Spleen (tissue), 11 donors: ENCODE measurements at regions not wholly inside any gene's neighbourhood (a gene's known extent, or its start where the extent isn't known, plus 50 kb on each side); places are given as distances from the start of the nearest gene placed in this dataset.

ENCODE experiments used
- DNase-seq: peaks from one replicate; pipeline ENCODE4 v3.0.0-alpha.2; 2020
- H3K27ac ChIP-seq, 8 donors: fragments of 200-600 bp; sonication (generic) in 7 of 8; 1 replicate in 4 of 8; 2 replicates in 4 of 8; pipeline versions ENCODE4 v1.5.0 to v1.8.0; 2016 to 2021; ENCODE audit warnings: inconsistent platforms in 4 of 8, mild to moderate bottlenecking in 4 of 8, moderate library complexity in 1 of 8
- H3K27me3 ChIP-seq, 7 donors: fragments of 200-600 bp; sonication (generic) in 6 of 7; replicated peaks in 1 of 7; 1 replicate in 4 of 7; 2 replicates in 3 of 7; pipeline versions ENCODE4 v1.5.0 to v1.8.0; 2016 to 2021; ENCODE audit warnings: inconsistent platforms in 3 of 7, mild to moderate bottlenecking in 1 of 7
- H3K36me3 ChIP-seq, 6 donors: fragments of 200-600 bp; sonication (generic) in 5 of 6; 1 replicate in 4 of 6; 2 replicates in 2 of 6; pipeline versions ENCODE4 v1.5.0 to v1.8.0; 2016 to 2021; ENCODE audit warnings: inconsistent platforms in 2 of 6
- H3K4me1 ChIP-seq, 6 donors: fragments of 200-600 bp; sonication (generic) in 5 of 6; 1 replicate in 3 of 6; 2 replicates in 3 of 6; pipeline versions ENCODE4 v1.5.0 to v1.8.0; 2016 to 2021; ENCODE audit warnings: inconsistent platforms in 3 of 6
- H3K4me3 ChIP-seq, 8 donors: fragments of 200-600 bp; sonication (generic) in 7 of 8; 1 replicate in 4 of 8; 2 replicates in 4 of 8; pipeline versions ENCODE4 v1.5.0 to v1.8.0; 2016 to 2021; ENCODE audit warnings: inconsistent platforms in 4 of 8, mild to moderate bottlenecking in 4 of 8, moderate library complexity in 2 of 8
- H3K9me3 ChIP-seq, 8 donors: fragments of 200-600 bp; sonication (generic) in 7 of 8; 1 replicate in 4 of 8; 2 replicates in 4 of 8; pipeline versions ENCODE4 v1.5.0 to v1.8.0; 2016 to 2021; ENCODE audit warnings: inconsistent platforms in 4 of 8
- POLR2A ChIP-seq, 3 donors: fragments of 450-650 bp; IDR thresholded peaks; one replicate each; pipeline ENCODE4 v1.5.1; 2017; ENCODE audit warnings: antibody characterized with exemption in 3 of 3, mild to moderate bottlenecking in 1 of 3
- POLR2AphosphoS5 ChIP-seq, 3 donors: sonication (generic); formaldehyde crosslinking; IDR thresholded peaks; one replicate each; pipeline ENCODE4 v1.5.1; 2017; ENCODE audit warnings: antibody characterized with exemption in 3 of 3
- WGBS, 5 donors: extraction: QIAGEN DNeasy Blood & Tissue Kit in 3 of 5; methylation state at CpG; one replicate each; pipeline versions ENCODE4 v1.1.5 to v1.1.7; 2013 to 2018; 5-methylcytosine and 5-hydroxymethylcytosine counted together
- intact Hi-C: fragments of 100-400 bp; cut with DNase I; formaldehyde crosslinking; loops from one replicate; pipeline ENCODE4 v1.15.0; 2023; ENCODE audit warnings: low total_unique reads
- TF ChIP-seq, protein P1 (sequence below), 11 experiments: fragments of 200-600 bp in 7 of 11; fragments of 450-650 bp in 4 of 11; sonication (generic) in 4 of 11; IDR thresholded peaks in 8 of 11; conservative IDR thresholded peaks in 3 of 11; 1 replicate in 7 of 11; 2 replicates in 4 of 11; pipeline versions ENCODE4 v1.4.0 to v1.8.0; 2016 to 2021; ENCODE audit warnings: antibody characterized with exemption in 11 of 11, inconsistent platforms in 4 of 11, mild to moderate bottlenecking in 1 of 11
- donor health status: healthy with polysubstance abuse.
- donor health status: DM: no; HTN: no; CAD: no; lungs with moderate emphysema.
- donor health status: DM: no; HTN: no; CAD: no.
- donor health status: Bipolar disorder and iron deficiency.
- donor health status: healthy.
- donor health status: DM: no; HTN: no; CAD: no.
- donor health status: DM: yes; HTN: yes; CAD: no.

DNA sequence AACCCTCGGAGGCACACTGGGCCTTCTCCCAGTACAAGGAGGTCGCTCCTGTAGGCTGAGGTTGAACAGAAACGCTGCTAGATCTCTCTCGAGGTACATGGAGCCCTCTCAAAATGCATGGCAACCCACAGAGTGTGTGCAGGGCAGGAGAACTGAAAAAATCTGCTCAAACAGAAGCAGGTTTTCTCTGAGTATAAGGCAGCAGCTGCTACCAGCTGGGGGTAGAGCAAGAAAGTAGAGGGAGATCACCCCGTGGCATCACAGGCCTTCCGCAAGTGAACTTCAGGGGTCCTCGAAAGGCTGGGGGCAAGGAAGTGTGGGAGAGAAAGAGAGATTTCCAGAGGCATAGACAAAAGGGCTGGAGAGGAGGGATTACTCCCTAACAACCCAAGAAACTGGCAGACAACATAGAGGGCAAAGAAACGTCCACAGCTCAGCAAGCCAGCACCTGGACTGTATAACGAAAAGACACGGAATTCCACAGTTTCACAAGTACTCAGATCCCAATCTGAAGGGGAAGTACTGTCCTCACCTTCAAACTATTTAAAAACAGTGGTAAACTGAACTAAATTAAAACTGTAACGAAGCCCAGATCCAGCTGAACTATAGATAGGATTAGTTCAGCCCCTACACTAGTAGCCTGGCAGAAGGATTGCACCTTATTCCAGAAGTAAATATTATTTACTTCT is 299.2 kb downstream of the IPMK start:
- Histone ChIP-seq H3K9me3 (peaks cover 0 to 8% (median 0%) of the 10 kb centered on the region in 8 donors), H3K4me3 (no peak overlapping the region), H3K36me3 (no peaks in the 10 kb centered on the region), H3K27ac (no peak overlapping the region), H3K4me1 (no peaks in the 10 kb centered on the region), H3K27me3 (no peaks in the 10 kb centered on the region)
- no peak for DNase-seq
- intact Hi-C loops = no loop called here
- WGBS, 5 donors = 75 to 86% (median 79%) methylated on average over 11 of the region's 11 CpGs
- TF ChIP-seq, protein P1, sequence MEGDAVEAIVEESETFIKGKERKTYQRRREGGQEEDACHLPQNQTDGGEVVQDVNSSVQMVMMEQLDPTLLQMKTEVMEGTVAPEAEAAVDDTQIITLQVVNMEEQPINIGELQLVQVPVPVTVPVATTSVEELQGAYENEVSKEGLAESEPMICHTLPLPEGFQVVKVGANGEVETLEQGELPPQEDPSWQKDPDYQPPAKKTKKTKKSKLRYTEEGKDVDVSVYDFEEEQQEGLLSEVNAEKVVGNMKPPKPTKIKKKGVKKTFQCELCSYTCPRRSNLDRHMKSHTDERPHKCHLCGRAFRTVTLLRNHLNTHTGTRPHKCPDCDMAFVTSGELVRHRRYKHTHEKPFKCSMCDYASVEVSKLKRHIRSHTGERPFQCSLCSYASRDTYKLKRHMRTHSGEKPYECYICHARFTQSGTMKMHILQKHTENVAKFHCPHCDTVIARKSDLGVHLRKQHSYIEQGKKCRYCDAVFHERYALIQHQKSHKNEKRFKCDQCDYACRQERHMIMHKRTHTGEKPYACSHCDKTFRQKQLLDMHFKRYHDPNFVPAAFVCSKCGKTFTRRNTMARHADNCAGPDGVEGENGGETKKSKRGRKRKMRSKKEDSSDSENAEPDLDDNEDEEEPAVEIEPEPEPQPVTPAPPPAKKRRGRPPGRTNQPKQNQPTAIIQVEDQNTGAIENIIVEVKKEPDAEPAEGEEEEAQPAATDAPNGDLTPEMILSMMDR (IDR thresholded peaks at IDR 0.05 in 8 of 11, conservative IDR thresholded peaks at IDR 0.05 in 3 of 11) = no peak

DNA sequence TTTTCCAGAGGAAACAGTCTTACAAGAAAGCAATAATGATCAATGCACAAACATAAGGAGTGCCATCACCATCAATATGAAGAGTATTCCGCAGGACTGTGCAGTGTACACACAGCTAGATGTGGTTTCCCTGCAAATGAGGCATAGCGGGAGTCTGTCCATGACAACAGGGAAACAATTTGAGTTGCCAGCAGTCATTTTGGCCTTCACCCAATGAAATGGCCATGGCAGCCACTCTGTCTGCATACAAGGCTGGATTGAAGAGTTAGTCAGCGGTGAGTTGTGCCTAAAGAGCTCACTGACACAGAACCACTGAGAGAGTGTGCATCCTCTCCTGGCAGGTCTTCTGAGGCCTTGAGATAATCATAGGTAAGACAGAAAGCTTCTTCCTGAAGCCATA is 303.3 kb downstream of the IPMK start:
- 78 to 90% (median 89%) methylated on average over 3 of the region's 3 CpGs for WGBS, 5 donors
- intact Hi-C loops = no loop called here
- no peak overlapping the region for H3K27ac ChIP-seq
- no peaks in the 10 kb centered on the region for H3K27me3 ChIP-seq
- H3K4me1 ChIP-seq = no peaks in the 10 kb centered on the region
- no peaks in the 10 kb centered on the region for H3K36me3 ChIP-seq
- H3K9me3 ChIP-seq = peaks cover 0 to 8% (median 0%) of the 10 kb centered on the region in 8 donors
- no peak overlapping the region for H3K4me3 ChIP-seq
- TF ChIP-seq POLR2AphosphoS5 (IDR thresholded peaks at IDR 0.05) = no peak
- TF ChIP-seq POLR2A (IDR thresholded peaks at IDR 0.05) = no peak
- TF ChIP-seq, protein P1 (IDR thresholded peaks at IDR 0.05 in 8 of 11, conservative IDR thresholded peaks at IDR 0.05 in 3 of 11) = no peak
- no peak for DNase-seq

DNA sequence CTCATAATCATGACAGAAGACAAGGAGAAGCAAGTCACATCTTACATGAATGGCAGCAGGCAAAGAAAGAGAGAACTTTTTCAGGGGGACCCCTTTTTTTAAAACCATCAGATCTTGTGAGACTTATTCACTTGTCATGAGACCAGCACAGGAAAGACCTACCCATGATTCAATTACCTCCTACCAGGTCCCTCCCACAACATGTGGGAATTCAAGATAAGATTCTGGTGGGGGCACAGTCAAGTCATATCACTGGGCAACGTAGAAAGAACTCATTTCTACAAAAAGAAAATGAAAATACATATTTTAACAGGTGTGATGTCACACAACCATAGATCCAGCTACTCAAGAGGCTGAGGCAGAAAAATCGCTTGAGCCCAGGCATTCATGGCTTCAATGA is 304.1 kb downstream of the IPMK start:
- no peak for DNase-seq
- 44 to 50% (median 49%) methylated on average over 2 of the region's 2 CpGs for WGBS, 5 donors
- Histone ChIP-seq H3K9me3 (peaks cover 0 to 8% (median 0%) of the 10 kb centered on the region in 8 donors), H3K4me3 (no peak overlapping the region), H3K27ac (no peak overlapping the region), H3K36me3 (no peaks in the 10 kb centered on the region), H3K27me3 (no peaks in the 10 kb centered on the region), H3K4me1 (no peaks in the 10 kb centered on the region)
- intact Hi-C loops = no loop called here
- TF ChIP-seq POLR2AphosphoS5 (IDR thresholded peaks at IDR 0.05) (no peak), POLR2A (IDR thresholded peaks at IDR 0.05) (no peak)
- TF ChIP-seq, protein P1 (IDR thresholded peaks at IDR 0.05 in 8 of 11, conservative IDR thresholded peaks at IDR 0.05 in 3 of 11) = no peak

DNA sequence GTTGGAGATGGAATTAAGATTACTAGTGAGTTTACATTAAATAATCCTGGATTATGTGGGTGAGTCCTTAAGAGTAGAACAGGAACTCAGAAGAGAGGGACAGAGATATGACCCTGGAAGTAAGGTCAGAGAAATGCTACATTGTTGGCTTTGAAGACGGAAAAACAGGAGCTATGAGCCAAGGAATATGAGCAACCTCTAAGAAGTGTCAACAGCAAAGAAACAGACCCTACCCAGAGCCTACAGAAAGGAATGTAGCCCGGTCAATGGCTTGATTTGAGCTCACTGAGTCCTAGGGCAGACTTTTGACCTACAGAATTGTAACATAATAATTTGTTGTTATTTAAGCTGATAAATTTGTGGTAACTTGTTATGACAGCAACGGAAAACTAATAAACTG is 304.9 kb downstream of the IPMK start:
- TF ChIP-seq POLR2AphosphoS5 (IDR thresholded peaks at IDR 0.05) = no peak
- TF ChIP-seq, protein P1 (IDR thresholded peaks at IDR 0.05 in 8 of 11, conservative IDR thresholded peaks at IDR 0.05 in 3 of 11) = no peak
- no peak for TF ChIP-seq POLR2A (IDR thresholded peaks at IDR 0.05)
- 69 to 83% (median 79%) methylated on average over 3 of the region's 3 CpGs for WGBS, 5 donors
- Histone ChIP-seq H3K9me3 (peaks cover 0 to 8% (median 0%) of the 10 kb centered on the region in 8 donors), H3K27me3 (no peaks in the 10 kb centered on the region), H3K27ac (no peak overlapping the region), H3K36me3 (no peaks in the 10 kb centered on the region), H3K4me1 (no peaks in the 10 kb centered on the region), H3K4me3 (no peak overlapping the region)
- DNase-seq = no peak
- intact Hi-C loops = no loop called here
